ENCODE measurements at regions not wholly inside any gene's neighbourhood (a gene's known extent, or its start where the extent isn't known, plus 50 kb on each side); places are given as distances from the start of the nearest gene placed in this dataset.

GRCh38 chr4:136855886-136856285 is 676.4 kb downstream of the PCDH18 start:
- H3K4me3 ChIP-seq = no peak overlapping the region
- TF ChIP-seq POLR2A (IDR thresholded peaks at IDR 0.05) = no peak
- no peak for TF ChIP-seq CTCF (IDR thresholded peaks at IDR 0.05)
- no peaks in the 10 kb centered on the region for H3K36me3 ChIP-seq (replicated peaks in 1 of 2)
- H3K27ac ChIP-seq = no peak overlapping the region
- intact Hi-C loops (cut with DNase I) = no loop called here
- no peaks in the 10 kb centered on the region for H3K4me1 ChIP-seq (replicated peaks in 1 of 2)
- H3K9me3 ChIP-seq (replicated peaks in 1 of 3) = peaks cover 0 to 7% (median 0%) of the 10 kb centered on the region in 3 donors
- no peak for DNase-seq
- no peaks in the 10 kb centered on the region for H3K27me3 ChIP-seq
- 30 to 85% (median 78%) methylated on average over 1 of the region's 1 CpG for WGBS, 4 donors

- no peak overlapping the region for H3K4me3 ChIP-seq
- no peaks in the 10 kb centered on the region for H3K27me3 ChIP-seq
- no peak for TF ChIP-seq POLR2A (IDR thresholded peaks at IDR 0.05)
- no peak for TF ChIP-seq CTCF (IDR thresholded peaks at IDR 0.05)
- no peak overlapping the region for H3K27ac ChIP-seq
- DNase-seq = no peak
- no peaks in the 10 kb centered on the region for H3K4me1 ChIP-seq (replicated peaks in 1 of 2)
- peaks cover 0 to 7% (median 0%) of the 10 kb centered on the region in 3 donors for H3K9me3 ChIP-seq (replicated peaks in 1 of 3)
- WGBS, 4 donors = 68 to 81% (median 76%) methylated on average over 2 of the region's 2 CpGs
- intact Hi-C loops (cut with DNase I) = no loop called here
- no peaks in the 10 kb centered on the region for H3K36me3 ChIP-seq (replicated peaks in 1 of 2)
These were observed 681.8 kb downstream of the PCDH18 start for GRCh38 chr4:136850446-136850845.

GRCh38 chr4:136847881-136848621 is 684.2 kb downstream of the PCDH18 start:
- H3K27me3 ChIP-seq = no peaks in the 10 kb centered on the region

GRCh38 chr4:136841526-136841925 is 690.8 kb downstream of the PCDH18 start:
- Histone ChIP-seq H3K4me1 (replicated peaks in 1 of 2) (no peaks in the 10 kb centered on the region), H3K36me3 (replicated peaks in 1 of 2) (no peaks in the 10 kb centered on the region), H3K27me3 (no peaks in the 10 kb centered on the region), H3K27ac (no peak overlapping the region), H3K4me3 (no peak overlapping the region), H3K9me3 (replicated peaks in 1 of 3) (no peaks in the 10 kb centered on the region)
- WGBS, 4 donors = 48 to 79% (median 69%) methylated on average over 2 of the region's 2 CpGs
- DNase-seq = no peak
- intact Hi-C loops (cut with DNase I) = no loop called here
- no peak for TF ChIP-seq CTCF (IDR thresholded peaks at IDR 0.05)
- TF ChIP-seq POLR2A (IDR thresholded peaks at IDR 0.05) = no peak

More at GRCh38 chr4:136847881-136848621, 684.2 kb downstream of the PCDH18 start:
- 85 to 92% (median 91%) methylated on average over 6 of the region's 6 CpGs for WGBS, 4 donors
- TF ChIP-seq POLR2A (IDR thresholded peaks at IDR 0.05) = no peak
- TF ChIP-seq CTCF (IDR thresholded peaks at IDR 0.05) = no peak
- no peaks in the 10 kb centered on the region for H3K36me3 ChIP-seq (replicated peaks in 1 of 2)
- H3K27ac ChIP-seq = no peak overlapping the region
- peaks cover 0 to under 1% (median 0%) of the 10 kb centered on the region in 3 donors for H3K9me3 ChIP-seq (replicated peaks in 1 of 3)
- H3K4me1 ChIP-seq (replicated peaks in 1 of 2) = no peaks in the 10 kb centered on the region
- no peak for DNase-seq
- no peak overlapping the region for H3K4me3 ChIP-seq
- intact Hi-C loops (cut with DNase I) = no loop called here
